WERI-Rb-1 (cell line): ENCODE measurements at regions not wholly inside any gene's neighbourhood (a gene's known extent, or its start where the extent isn't known, plus 50 kb on each side); places are given as distances from the start of the nearest gene placed in this dataset.

Experiments
- DNase-seq: peaks from one replicate; pipeline ENCODE4 v3.0.0-alpha.2; 2020
- H3K27ac ChIP-seq: fragments of 250-450 bp; sonication (Bioruptor Pico); 2 replicates; pipeline ENCODE4 v1.5.1; 2020; ENCODE audit warnings: mild to moderate bottlenecking, moderate library complexity
- H3K27me3 ChIP-seq: fragments of 250-450 bp; sonication (Bioruptor Pico); 2 replicates; pipeline ENCODE4 v1.5.1; 2021; ENCODE audit warnings: mild to moderate bottlenecking, low read depth, moderate library complexity; ENCODE audit not compliant: insufficient read depth, severe bottlenecking
- H3K36me3 ChIP-seq: fragments of 250-450 bp; sonication (Bioruptor Pico); 2 replicates; pipeline ENCODE4 v1.5.1; 2020; ENCODE audit warnings: mild to moderate bottlenecking, moderate library complexity
- H3K4me3 ChIP-seq: 2 replicates; pipeline ENCODE4 v1.5.1; 2011; ENCODE audit warnings: low read depth, mild to moderate bottlenecking, control low read depth, low read length
- H3K9me3 ChIP-seq: fragments of 250-450 bp; sonication (Bioruptor Pico); 2 replicates; pipeline ENCODE4 v1.5.1; 2021; ENCODE audit warnings: mild to moderate bottlenecking, moderate library complexity; ENCODE audit not compliant: severe bottlenecking
- TF ChIP-seq, protein P1 (sequence below): IDR thresholded peaks from 2 replicates; pipeline ENCODE4 v1.5.1; 2011; ENCODE audit warnings: low read depth, mild to moderate bottlenecking, control low read depth, inconsistent platforms, low read length

DNA sequence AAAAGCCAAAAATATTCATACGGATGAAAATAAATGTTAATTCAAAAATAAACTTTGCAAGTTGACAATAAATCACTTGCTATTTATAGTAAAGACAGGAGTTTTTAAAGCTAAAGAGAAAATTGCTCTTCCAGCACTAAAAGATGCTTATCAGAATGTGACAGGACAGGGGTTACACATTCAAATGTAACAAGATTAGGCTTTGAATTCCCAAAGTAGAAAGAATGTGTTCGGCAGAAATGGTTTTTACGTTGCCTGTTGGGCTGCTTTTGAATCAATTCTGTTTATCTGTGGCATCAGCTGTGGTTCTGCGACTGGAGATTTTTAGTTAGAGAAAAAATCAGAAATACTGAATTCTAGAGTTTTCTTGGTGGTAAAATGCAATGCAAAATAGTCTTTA lies 669.4 kb downstream of the CPS1 start:
- Histone ChIP-seq H3K36me3 (no peaks in the 10 kb centered on the region), H3K27ac (no peak overlapping the region), H3K9me3 (no peaks in the 10 kb centered on the region), H3K4me3 (no peak overlapping the region), H3K27me3 (no peaks in the 10 kb centered on the region)
- no peak for DNase-seq
- TF ChIP-seq, protein P1, sequence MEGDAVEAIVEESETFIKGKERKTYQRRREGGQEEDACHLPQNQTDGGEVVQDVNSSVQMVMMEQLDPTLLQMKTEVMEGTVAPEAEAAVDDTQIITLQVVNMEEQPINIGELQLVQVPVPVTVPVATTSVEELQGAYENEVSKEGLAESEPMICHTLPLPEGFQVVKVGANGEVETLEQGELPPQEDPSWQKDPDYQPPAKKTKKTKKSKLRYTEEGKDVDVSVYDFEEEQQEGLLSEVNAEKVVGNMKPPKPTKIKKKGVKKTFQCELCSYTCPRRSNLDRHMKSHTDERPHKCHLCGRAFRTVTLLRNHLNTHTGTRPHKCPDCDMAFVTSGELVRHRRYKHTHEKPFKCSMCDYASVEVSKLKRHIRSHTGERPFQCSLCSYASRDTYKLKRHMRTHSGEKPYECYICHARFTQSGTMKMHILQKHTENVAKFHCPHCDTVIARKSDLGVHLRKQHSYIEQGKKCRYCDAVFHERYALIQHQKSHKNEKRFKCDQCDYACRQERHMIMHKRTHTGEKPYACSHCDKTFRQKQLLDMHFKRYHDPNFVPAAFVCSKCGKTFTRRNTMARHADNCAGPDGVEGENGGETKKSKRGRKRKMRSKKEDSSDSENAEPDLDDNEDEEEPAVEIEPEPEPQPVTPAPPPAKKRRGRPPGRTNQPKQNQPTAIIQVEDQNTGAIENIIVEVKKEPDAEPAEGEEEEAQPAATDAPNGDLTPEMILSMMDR: no peak

DNA sequence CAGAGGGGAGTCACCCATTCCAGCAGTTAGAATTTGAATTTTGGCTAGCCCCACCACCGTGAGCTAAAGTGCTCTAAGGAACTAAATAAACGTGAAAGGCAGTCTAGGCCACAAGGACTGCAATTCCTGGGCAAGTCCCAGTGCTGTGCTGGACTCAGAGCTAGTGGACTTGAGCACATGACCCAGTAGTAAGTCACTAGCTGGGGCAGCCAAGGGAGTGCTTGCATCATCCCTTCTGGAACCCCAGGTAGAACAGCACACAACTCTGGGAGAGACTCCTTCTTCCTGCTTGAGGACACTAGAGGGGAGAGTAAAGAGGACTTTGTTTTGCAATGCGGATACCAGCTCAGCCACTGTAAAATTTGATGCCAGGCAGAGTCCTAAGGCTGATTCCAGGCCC lies 672.2 kb downstream of the CPS1 start:
- Histone ChIP-seq H3K9me3 (no peaks in the 10 kb centered on the region), H3K36me3 (no peaks in the 10 kb centered on the region), H3K27me3 (no peaks in the 10 kb centered on the region), H3K4me3 (no peak overlapping the region), H3K27ac (no peak overlapping the region)
- TF ChIP-seq, protein P1: no peak
- DNase-seq: no peak

DNA sequence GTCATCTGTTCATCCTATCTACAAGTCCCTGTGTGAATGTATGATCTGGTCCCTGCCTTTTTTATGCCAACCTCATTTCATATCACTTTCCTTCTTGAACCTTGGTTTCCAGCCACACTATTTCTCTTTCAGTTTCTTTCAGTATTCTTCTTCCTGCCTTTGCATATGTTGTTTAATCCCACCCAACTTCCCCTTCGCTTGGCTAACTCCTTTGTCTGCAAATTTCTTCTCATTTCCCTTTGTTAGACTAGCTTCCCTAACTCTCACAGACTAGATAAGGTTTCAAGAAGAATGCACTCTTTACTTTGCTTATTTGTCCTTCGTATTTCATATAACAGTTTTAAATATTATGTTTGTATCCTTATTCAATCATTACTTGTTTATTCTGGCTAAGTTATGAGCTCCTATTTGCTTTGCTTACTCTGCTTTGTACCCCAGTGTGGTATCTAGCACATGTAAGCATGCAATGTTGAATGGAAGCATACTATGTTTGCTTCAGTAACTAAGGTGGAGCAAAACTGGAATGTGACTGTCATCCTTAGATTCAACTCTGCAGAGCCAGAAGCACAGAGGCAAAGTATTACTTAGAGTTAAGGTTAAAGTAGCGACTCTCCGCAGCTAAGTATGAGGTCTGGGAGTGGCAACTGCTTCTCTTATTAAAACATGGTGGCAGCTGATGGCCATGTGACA lies 681.3 kb downstream of the CPS1 start:
- Histone ChIP-seq H3K9me3 (no peaks in the 10 kb centered on the region), H3K27ac (no peak overlapping the region)
- DNase-seq: no peak

DNA sequence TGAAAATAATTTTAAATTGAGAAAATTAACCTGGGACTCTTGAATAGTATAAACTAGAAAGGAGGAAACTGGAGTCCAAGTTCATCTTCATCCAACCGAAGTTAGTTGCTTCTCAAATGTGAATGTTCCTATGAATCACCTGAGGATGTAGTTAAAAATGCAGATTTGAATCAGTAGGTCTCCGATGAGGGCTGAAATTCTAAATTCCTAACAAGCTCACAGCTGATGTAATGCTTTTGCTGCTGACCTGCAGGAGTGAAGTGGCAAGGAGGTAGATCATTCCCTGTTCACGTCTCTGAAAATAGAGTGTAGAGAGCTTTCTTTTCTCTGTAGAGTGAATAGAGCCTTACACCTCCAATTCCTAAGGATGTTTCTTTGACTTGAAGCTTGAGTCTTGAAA lies 685.5 kb downstream of the CPS1 start:
- H3K36me3 ChIP-seq: no peaks in the 10 kb centered on the region
- no peaks in the 10 kb centered on the region for H3K9me3 ChIP-seq
- H3K27me3 ChIP-seq: no peaks in the 10 kb centered on the region
- TF ChIP-seq, protein P1: no peak
- no peak overlapping the region for H3K4me3 ChIP-seq
- no peak overlapping the region for H3K27ac ChIP-seq
- no peak for DNase-seq

More for the DNA sequence above, 681.3 kb downstream of the CPS1 start:
- no peaks in the 10 kb centered on the region for H3K36me3 ChIP-seq
- H3K27me3 ChIP-seq: no peaks in the 10 kb centered on the region
- TF ChIP-seq, protein P1: no peak
- H3K4me3 ChIP-seq: no peak overlapping the region

DNA sequence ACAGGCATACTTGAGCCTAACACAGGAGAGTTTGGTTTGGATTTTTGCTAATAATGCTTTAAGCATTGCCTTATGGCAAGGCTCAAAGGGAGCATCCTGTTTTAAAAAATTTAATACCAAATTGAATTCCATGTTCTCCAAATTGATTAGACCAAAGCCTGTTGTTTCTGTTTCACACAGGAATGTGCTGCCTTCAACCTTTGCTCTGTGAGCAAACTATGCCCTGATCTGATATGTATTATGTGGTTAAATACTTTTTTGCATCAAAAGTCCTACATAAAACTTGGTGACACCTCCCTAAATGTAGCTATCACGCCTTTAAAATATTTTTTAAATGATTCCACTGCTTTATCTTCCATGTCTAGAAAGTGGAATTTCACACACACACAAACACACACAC lies 691.4 kb downstream of the CPS1 start:
- TF ChIP-seq, protein P1: no peak
- H3K27ac ChIP-seq: no peak overlapping the region
- no peak for DNase-seq
- no peak overlapping the region for H3K4me3 ChIP-seq
- no peaks in the 10 kb centered on the region for H3K36me3 ChIP-seq
- no peaks in the 10 kb centered on the region for H3K27me3 ChIP-seq
- H3K9me3 ChIP-seq: no peaks in the 10 kb centered on the region

DNA sequence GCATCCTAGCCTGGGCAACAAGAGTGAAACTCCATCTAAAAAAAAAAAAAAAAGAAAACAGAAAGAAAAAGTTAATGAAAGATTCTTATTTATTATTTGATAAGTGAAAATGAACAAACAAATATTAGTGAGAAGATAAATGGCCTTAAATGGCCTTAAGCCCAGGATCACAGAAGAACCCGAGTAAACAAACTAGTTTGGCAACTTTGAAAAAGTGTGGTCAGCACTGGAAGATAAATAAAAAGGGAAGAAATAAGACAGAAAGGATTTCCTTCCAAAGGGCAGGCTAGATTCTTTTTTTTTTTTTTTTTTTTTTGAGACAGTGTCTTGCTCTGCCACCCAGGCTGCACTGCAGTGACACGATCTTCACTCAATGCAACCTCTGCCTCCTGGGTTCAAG lies 692.4 kb downstream of the CPS1 start:
- H3K27me3 ChIP-seq: no peaks in the 10 kb centered on the region
- no peaks in the 10 kb centered on the region for H3K36me3 ChIP-seq
- DNase-seq: no peak
- no peaks in the 10 kb centered on the region for H3K9me3 ChIP-seq
- no peak overlapping the region for H3K27ac ChIP-seq
- TF ChIP-seq, protein P1: no peak
- no peak overlapping the region for H3K4me3 ChIP-seq
